Fibroblast of lung (primary cell): ENCODE measurements at regions not wholly inside any gene's neighbourhood (a gene's known extent, or its start where the extent isn't known, plus 50 kb on each side); places are given as distances from the start of the nearest gene placed in this dataset.

Experiments
- EZH2 ChIP-seq: IDR thresholded peaks from 2 replicates; pipeline ENCODE4 v1.5.1; 2012; ENCODE audit warnings: low read length, control low read depth, mild to moderate bottlenecking; ENCODE audit errors: missing control alignments
- TF ChIP-seq, protein P1 (sequence below), 2 donors: IDR thresholded peaks in 1 of 2; conservative IDR thresholded peaks in 1 of 2; 1 replicate in 1 of 2; 2 replicates in 1 of 2; pipeline ENCODE4 v1.5.1; 2011 to 2012; ENCODE audit warnings: low read length in 2 of 2, control low read depth in 1 of 2, inconsistent platforms in 1 of 2, low read depth in 1 of 2, mild to moderate bottlenecking in 1 of 2

DNA sequence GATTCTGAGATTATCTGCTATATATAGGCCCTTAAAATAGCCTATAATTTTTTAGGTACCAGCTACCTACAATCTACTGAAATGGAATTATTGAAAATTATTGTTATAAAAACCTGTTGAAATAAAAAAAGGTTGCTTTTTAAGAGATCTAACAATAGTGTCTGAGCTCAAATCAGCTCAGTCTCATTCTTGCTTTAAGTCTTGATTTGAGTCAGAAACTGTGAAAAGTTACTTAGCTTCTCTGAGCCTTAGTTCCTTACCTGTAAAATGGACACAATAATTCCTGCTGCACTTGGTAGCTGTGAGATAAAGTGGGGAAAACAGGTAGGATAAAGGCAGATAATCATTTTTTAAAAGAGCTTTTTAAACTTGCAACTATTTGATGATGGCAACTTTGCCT is 118.8 kb upstream of the UBE2E2 start:
- TF ChIP-seq, protein P1, sequence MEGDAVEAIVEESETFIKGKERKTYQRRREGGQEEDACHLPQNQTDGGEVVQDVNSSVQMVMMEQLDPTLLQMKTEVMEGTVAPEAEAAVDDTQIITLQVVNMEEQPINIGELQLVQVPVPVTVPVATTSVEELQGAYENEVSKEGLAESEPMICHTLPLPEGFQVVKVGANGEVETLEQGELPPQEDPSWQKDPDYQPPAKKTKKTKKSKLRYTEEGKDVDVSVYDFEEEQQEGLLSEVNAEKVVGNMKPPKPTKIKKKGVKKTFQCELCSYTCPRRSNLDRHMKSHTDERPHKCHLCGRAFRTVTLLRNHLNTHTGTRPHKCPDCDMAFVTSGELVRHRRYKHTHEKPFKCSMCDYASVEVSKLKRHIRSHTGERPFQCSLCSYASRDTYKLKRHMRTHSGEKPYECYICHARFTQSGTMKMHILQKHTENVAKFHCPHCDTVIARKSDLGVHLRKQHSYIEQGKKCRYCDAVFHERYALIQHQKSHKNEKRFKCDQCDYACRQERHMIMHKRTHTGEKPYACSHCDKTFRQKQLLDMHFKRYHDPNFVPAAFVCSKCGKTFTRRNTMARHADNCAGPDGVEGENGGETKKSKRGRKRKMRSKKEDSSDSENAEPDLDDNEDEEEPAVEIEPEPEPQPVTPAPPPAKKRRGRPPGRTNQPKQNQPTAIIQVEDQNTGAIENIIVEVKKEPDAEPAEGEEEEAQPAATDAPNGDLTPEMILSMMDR (conservative IDR thresholded peaks at IDR 0.05 in 1 of 2, IDR thresholded peaks at IDR 0.05 in 1 of 2; ENCODE audit: low read depth in 1 of 2, low read length in 2 of 2): no peak
- no peak for TF ChIP-seq EZH2
